SU-DHL-6 (cell line): ENCODE measurements at regions not wholly inside any gene's neighbourhood (a gene's known extent, or its start where the extent isn't known, plus 50 kb on each side); places are given as distances from the start of the nearest gene placed in this dataset.

Experiments used
- H2AFZ ChIP-seq: fragments of 200-600 bp; sonication (generic); 2 replicates; pipeline ENCODE4 v1.6.1; 2014; ENCODE audit warnings: low read depth, mild to moderate bottlenecking, moderate library complexity, mixed read lengths, antibody characterized with exemption, low read length; ENCODE audit not compliant: severe bottlenecking
- H3F3A ChIP-seq: fragments of 200-600 bp; shearing (Covaris generic); 2 replicates; pipeline ENCODE4 v1.6.0; 2016; ENCODE audit warnings: antibody characterized with exemption, mild to moderate bottlenecking; ENCODE audit not compliant: insufficient read depth
- H3K27ac ChIP-seq: fragments of 200-600 bp; sonication (generic); 2 replicates; pipeline ENCODE4 v1.5.1; 2016; ENCODE audit warnings: low read depth, mild to moderate bottlenecking, low read length, moderate library complexity, mixed read lengths
- H3K27me3 ChIP-seq: fragments of 200-600 bp; sonication (generic), shearing (Covaris generic); 2 replicates; pipeline ENCODE4 v1.6.0; 2014; ENCODE audit warnings: mild to moderate bottlenecking, low read length
- H3K36me3 ChIP-seq: fragments of 200-600 bp; sonication (generic); 2 replicates; pipeline ENCODE4 v1.6.1; 2014; ENCODE audit warnings: mild to moderate bottlenecking, low read length, mixed read lengths
- H3K4me2 ChIP-seq: fragments of 300-600, 200-600 bp; shearing (Covaris generic), sonication (generic); 2 replicates; pipeline ENCODE4 v1.6.0; 2014; ENCODE audit warnings: low read length, low read depth, mild to moderate bottlenecking; ENCODE audit not compliant: poor library complexity, severe bottlenecking
- H3K4me3 ChIP-seq: fragments of 200-600 bp; sonication (generic); 2 replicates; pipeline ENCODE4 v1.5.1; 2014; ENCODE audit warnings: antibody characterized with exemption, low read length, mild to moderate bottlenecking, mixed read lengths; ENCODE audit not compliant: insufficient read depth, poor library complexity, severe bottlenecking
- H3K79me2 ChIP-seq: fragments of 200-600 bp; sonication (generic); 2 replicates; pipeline ENCODE4 v1.6.1; 2014; ENCODE audit warnings: mild to moderate bottlenecking, low read length, moderate library complexity; ENCODE audit not compliant: insufficient read depth
- H3K9ac ChIP-seq: fragments of 200-600 bp; sonication (generic); 2 replicates; pipeline ENCODE4 v1.7.0; 2014; ENCODE audit warnings: mild to moderate bottlenecking, low read length
- H3K9me2 ChIP-seq: fragments of 200-600 bp; sonication (generic); replicated peaks from 2 replicates; pipeline ENCODE4 v1.6.1; 2014; ENCODE audit warnings: low read length; ENCODE audit not compliant: insufficient read depth
- H3K9me3 ChIP-seq: fragments of 200-600 bp; sonication (generic); 2 replicates; pipeline ENCODE4 v1.6.1; 2014; ENCODE audit warnings: low read length, mixed read lengths; ENCODE audit not compliant: insufficient read depth
- H4K20me1 ChIP-seq: fragments of 200-600 bp; sonication (generic); 2 replicates; pipeline ENCODE4 v1.6.1; 2014; ENCODE audit warnings: low read depth, mild to moderate bottlenecking, antibody characterized with exemption, low read length, moderate library complexity, mixed read lengths
- EZH2phosphoT487 ChIP-seq: fragments of 200-600 bp; sonication (generic), shearing (Covaris generic); conservative IDR thresholded peaks from 2 replicates; pipeline ENCODE4 v1.6.1; 2018; ENCODE audit warnings: mild to moderate bottlenecking, antibody characterized with exemption, low read length, moderate library complexity, mixed read lengths
- TF ChIP-seq, protein P1 (sequence below): fragments of 200-600 bp; sonication (generic); IDR thresholded peaks from one replicate; pipeline ENCODE4 v1.5.1; 2017; ENCODE audit warnings: antibody characterized with exemption, mild to moderate bottlenecking, low read length, moderate library complexity; ENCODE audit not compliant: insufficient read depth, poor library complexity, severe bottlenecking

DNA sequence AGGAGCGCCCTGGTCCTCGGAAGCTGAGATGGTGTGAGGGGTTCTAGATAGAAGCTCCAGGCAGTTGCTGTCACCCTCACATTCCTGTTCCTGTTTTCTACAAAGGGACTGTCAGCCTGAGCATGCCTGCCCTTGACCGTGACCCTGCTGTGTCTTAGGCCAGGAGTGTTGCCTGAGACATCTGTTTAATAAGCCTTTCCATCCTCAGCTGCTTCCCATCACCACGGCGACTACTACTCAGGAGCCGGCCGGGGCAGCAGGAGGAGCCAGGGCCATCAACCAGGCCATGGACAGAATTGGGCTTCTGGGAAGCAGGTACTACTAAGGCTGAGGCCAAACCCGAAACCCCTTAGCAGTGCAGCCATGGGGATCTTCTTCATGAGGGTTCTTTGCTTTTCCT, 151.4 kb downstream of the KATNIP start:
- no peaks in the 10 kb centered on the region for H3F3A ChIP-seq
- TF ChIP-seq, protein P1, sequence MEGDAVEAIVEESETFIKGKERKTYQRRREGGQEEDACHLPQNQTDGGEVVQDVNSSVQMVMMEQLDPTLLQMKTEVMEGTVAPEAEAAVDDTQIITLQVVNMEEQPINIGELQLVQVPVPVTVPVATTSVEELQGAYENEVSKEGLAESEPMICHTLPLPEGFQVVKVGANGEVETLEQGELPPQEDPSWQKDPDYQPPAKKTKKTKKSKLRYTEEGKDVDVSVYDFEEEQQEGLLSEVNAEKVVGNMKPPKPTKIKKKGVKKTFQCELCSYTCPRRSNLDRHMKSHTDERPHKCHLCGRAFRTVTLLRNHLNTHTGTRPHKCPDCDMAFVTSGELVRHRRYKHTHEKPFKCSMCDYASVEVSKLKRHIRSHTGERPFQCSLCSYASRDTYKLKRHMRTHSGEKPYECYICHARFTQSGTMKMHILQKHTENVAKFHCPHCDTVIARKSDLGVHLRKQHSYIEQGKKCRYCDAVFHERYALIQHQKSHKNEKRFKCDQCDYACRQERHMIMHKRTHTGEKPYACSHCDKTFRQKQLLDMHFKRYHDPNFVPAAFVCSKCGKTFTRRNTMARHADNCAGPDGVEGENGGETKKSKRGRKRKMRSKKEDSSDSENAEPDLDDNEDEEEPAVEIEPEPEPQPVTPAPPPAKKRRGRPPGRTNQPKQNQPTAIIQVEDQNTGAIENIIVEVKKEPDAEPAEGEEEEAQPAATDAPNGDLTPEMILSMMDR, result no peak
- TF ChIP-seq EZH2phosphoT487, result no peak
- H3K27me3 ChIP-seq, result no peaks in the 10 kb centered on the region
- no peaks in the 10 kb centered on the region for H4K20me1 ChIP-seq
- H3K27ac ChIP-seq, result no peak overlapping the region
- H2AFZ ChIP-seq, result no peak overlapping the region
- no peak overlapping the region for H3K4me2 ChIP-seq
- no peak overlapping the region for H3K9ac ChIP-seq
- H3K79me2 ChIP-seq, result no peaks in the 10 kb centered on the region
- H3K9me3 ChIP-seq, result no peaks in the 10 kb centered on the region
- no peak overlapping the region for H3K4me3 ChIP-seq
- H3K36me3 ChIP-seq, result no peaks in the 10 kb centered on the region
- no peaks in the 10 kb centered on the region for H3K9me2 ChIP-seq

DNA sequence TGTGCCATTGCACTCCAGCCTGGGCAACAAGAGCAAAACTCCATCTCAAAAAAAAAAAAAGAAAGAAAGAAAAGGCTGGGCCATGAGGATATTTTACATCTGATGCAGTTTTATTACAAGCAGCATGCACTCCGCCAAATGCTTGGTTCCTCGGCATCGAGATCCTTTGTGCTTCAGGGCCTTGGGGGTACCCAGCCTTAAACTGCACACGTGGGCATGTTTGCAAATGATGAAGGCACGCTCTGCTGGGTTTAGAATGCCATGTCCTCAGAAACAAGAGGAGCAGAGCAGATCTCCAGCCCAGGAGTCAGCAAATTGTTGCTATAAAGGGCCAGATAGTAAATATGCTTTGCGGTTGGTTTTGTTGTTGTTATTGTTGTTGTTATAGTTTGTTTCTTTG, 153.2 kb downstream of the KATNIP start:
- Histone ChIP-seq H2AFZ (no peak overlapping the region), H3K9ac (no peak overlapping the region), H3K27ac (no peak overlapping the region), H3K79me2 (no peaks in the 10 kb centered on the region), H3K27me3 (no peaks in the 10 kb centered on the region), H3K9me3 (no peaks in the 10 kb centered on the region), H4K20me1 (no peaks in the 10 kb centered on the region), H3K4me3 (no peak overlapping the region), H3F3A (no peaks in the 10 kb centered on the region), H3K4me2 (no peak overlapping the region), H3K36me3 (no peaks in the 10 kb centered on the region), H3K9me2 (no peaks in the 10 kb centered on the region)
- no peak for TF ChIP-seq EZH2phosphoT487
- TF ChIP-seq, protein P1, result no peak

DNA sequence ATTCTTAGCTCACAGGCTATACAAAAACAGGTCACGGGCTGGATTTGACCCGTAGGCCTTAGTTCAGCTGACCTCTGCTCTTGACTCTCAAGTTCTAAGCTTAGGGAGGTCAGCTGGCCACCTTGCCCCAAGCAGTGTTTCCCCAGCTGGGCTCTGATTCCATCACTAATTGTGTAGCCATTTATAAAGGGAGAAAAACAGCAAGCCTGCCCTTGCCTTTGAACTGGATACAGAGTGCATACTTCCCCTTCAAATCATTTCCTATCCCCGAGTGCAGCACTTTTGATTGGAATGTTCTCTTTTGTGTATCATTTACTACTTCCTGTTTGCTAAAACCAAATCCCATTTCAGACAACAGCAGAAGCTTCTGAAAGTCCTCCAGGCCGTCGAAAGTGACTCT, 153.6 kb downstream of the KATNIP start:
- Histone ChIP-seq H3K4me2 (no peak overlapping the region), H3K9me3 (no peaks in the 10 kb centered on the region), H3K36me3 (no peaks in the 10 kb centered on the region), H3F3A (no peaks in the 10 kb centered on the region), H3K9me2 (no peaks in the 10 kb centered on the region), H2AFZ (no peak overlapping the region), H3K79me2 (no peaks in the 10 kb centered on the region), H3K9ac (no peak overlapping the region), H3K27me3 (no peaks in the 10 kb centered on the region), H3K27ac (no peak overlapping the region), H3K4me3 (no peak overlapping the region), H4K20me1 (no peaks in the 10 kb centered on the region)
- TF ChIP-seq EZH2phosphoT487, result no peak
- TF ChIP-seq, protein P1, result no peak
